Suprapubic skin (tissue), 4 donors: ENCODE measurements at regions not wholly inside any gene's neighbourhood (a gene's known extent, or its start where the extent isn't known, plus 50 kb on each side); places are given as distances from the start of the nearest gene placed in this dataset.

Experiments used
- DNase-seq, 2 donors: peaks; one replicate each; pipeline ENCODE4 v3.0.0-alpha.2; 2019; ENCODE audit warnings: low spot score in 2 of 2
- H3K27ac ChIP-seq: fragments of 200-600 bp; sonication (generic); one replicate; pipeline ENCODE4 v1.5.1; 2019
- H3K27me3 ChIP-seq: fragments of 200-600 bp; sonication (generic); one replicate; pipeline ENCODE4 v1.5.1; 2019
- H3K36me3 ChIP-seq: fragments of 200-600 bp; sonication (generic); one replicate; pipeline ENCODE4 v1.5.1; 2019
- H3K4me1 ChIP-seq: fragments of 200-600 bp; sonication (generic); one replicate; pipeline ENCODE4 v1.5.1; 2019
- H3K4me3 ChIP-seq: fragments of 200-600 bp; sonication (generic); one replicate; pipeline ENCODE4 v1.5.1; 2019; ENCODE audit warnings: mild to moderate bottlenecking
- H3K9me3 ChIP-seq: fragments of 200-600 bp; sonication (generic); one replicate; pipeline ENCODE4 v1.5.1; 2019
- CTCF ChIP-seq, 2 donors: fragments of 200-600 bp in 1 of 2; fragments of 450-650 bp in 1 of 2; sonication (generic) in 1 of 2; IDR thresholded peaks; one replicate each; pipeline ENCODE4 v1.5.1; 2016 to 2019; ENCODE audit warnings: antibody characterized with exemption in 2 of 2, mild to moderate bottlenecking in 1 of 2, moderate library complexity in 1 of 2
- EP300 ChIP-seq: sonication (generic); formaldehyde crosslinking; IDR thresholded peaks from one replicate; pipeline ENCODE4 v1.6.1; 2017; ENCODE audit warnings: antibody characterized with exemption
- POLR2A ChIP-seq, 2 donors: fragments of 450-650 bp; IDR thresholded peaks; one replicate each; pipeline ENCODE4 v1.6.1; 2017; ENCODE audit warnings: antibody characterized with exemption in 2 of 2, mild to moderate bottlenecking in 2 of 2, moderate library complexity in 2 of 2
- POLR2AphosphoS5 ChIP-seq, 3 donors: sonication (generic); formaldehyde crosslinking; IDR thresholded peaks; one replicate each; pipeline ENCODE4 v1.6.1; 2017; ENCODE audit warnings: antibody characterized with exemption in 3 of 3
- WGBS: methylation state at CpG from one replicate; pipeline ENCODE4 v1.1.5; 2018; 5-methylcytosine and 5-hydroxymethylcytosine counted together

- Histone ChIP-seq H3K27me3 (peaks cover 19% of the 10 kb centered on the region), H3K4me3 (no peak overlapping the region), H3K27ac (no peak overlapping the region), H3K9me3 (no peaks in the 10 kb centered on the region), H3K36me3 (no peaks in the 10 kb centered on the region), H3K4me1 (no peaks in the 10 kb centered on the region)
- no peak for TF ChIP-seq EP300
- TF ChIP-seq POLR2A (IDR thresholded peaks at IDR 0.05) = no peak
- TF ChIP-seq POLR2AphosphoS5 (IDR thresholded peaks at IDR 0.05) = no peak
- TF ChIP-seq CTCF (IDR thresholded peaks at IDR 0.05) = no peak
- 54% methylated on average over 12 of the region's 13 CpGs for WGBS
- peak in 1 of 2 donors; percentile 50 for DNase-seq
These were observed 59.6 kb upstream of the CSF3R start for GRCh38 chr1:36542024-36542961.

GRCh38 chr1:36540056-36540455 lies 57.3 kb upstream of the CSF3R start:
- H3K9me3 ChIP-seq = no peaks in the 10 kb centered on the region
- H3K4me1 ChIP-seq = no peaks in the 10 kb centered on the region
- no peak overlapping the region for H3K27ac ChIP-seq
- no peak for TF ChIP-seq CTCF (IDR thresholded peaks at IDR 0.05)
- TF ChIP-seq POLR2A (IDR thresholded peaks at IDR 0.05) = no peak
- no peak for TF ChIP-seq EP300
- TF ChIP-seq POLR2AphosphoS5 (IDR thresholded peaks at IDR 0.05) = no peak
- peak in 1 of 2 donors; percentile 29 for DNase-seq
- 73% methylated on average over 10 of the region's 10 CpGs for WGBS
- H3K36me3 ChIP-seq = no peaks in the 10 kb centered on the region
- H3K4me3 ChIP-seq = no peak overlapping the region
- H3K27me3 ChIP-seq = peaks cover 20% of the 10 kb centered on the region

- Histone ChIP-seq H3K9me3 (no peaks in the 10 kb centered on the region), H3K27me3 (peaks cover 23% of the 10 kb centered on the region), H3K4me3 (no peak overlapping the region), H3K27ac (no peak overlapping the region), H3K36me3 (no peaks in the 10 kb centered on the region), H3K4me1 (no peaks in the 10 kb centered on the region)
- WGBS = no CpG with 5 or more reads among the region's 2 CpGs
- peak in 1 of 2 donors; percentile 31 for DNase-seq
- TF ChIP-seq POLR2A (IDR thresholded peaks at IDR 0.05) (no peak), POLR2AphosphoS5 (IDR thresholded peaks at IDR 0.05) (no peak), CTCF (IDR thresholded peaks at IDR 0.05) (no peak), EP300 (no peak)
These were observed 56.8 kb upstream of the CSF3R start for GRCh38 chr1:36539526-36539925.

GRCh38 chr1:36537991-36538390 lies 55.3 kb upstream of the CSF3R start:
- Histone ChIP-seq H3K27ac (no peak overlapping the region), H3K9me3 (no peaks in the 10 kb centered on the region), H3K36me3 (no peaks in the 10 kb centered on the region), H3K4me3 (no peak overlapping the region), H3K27me3 (peaks cover 28% of the 10 kb centered on the region), H3K4me1 (no peaks in the 10 kb centered on the region)
- peak in 1 of 2 donors; percentile 41 for DNase-seq
- WGBS = 65% methylated on average over 4 of the region's 4 CpGs
- TF ChIP-seq POLR2A (IDR thresholded peaks at IDR 0.05) (no peak), POLR2AphosphoS5 (IDR thresholded peaks at IDR 0.05) (no peak), CTCF (IDR thresholded peaks at IDR 0.05) (no peak), EP300 (no peak)

- no peaks in the 10 kb centered on the region for H3K36me3 ChIP-seq
- H3K9me3 ChIP-seq = no peaks in the 10 kb centered on the region
- DNase-seq = no peak
- H3K4me3 ChIP-seq = no peak overlapping the region
- TF ChIP-seq POLR2A (IDR thresholded peaks at IDR 0.05) = no peak
- no peak for TF ChIP-seq CTCF (IDR thresholded peaks at IDR 0.05)
- TF ChIP-seq POLR2AphosphoS5 (IDR thresholded peaks at IDR 0.05) = no peak
- no peak for TF ChIP-seq EP300
- H3K27me3 ChIP-seq = peaks cover 25% of the 10 kb centered on the region
- 53% methylated on average over 2 of the region's 2 CpGs for WGBS
- no peak overlapping the region for H3K27ac ChIP-seq
- H3K4me1 ChIP-seq = no peaks in the 10 kb centered on the region
These were observed 54.6 kb upstream of the CSF3R start for GRCh38 chr1:36537190-36537768.
